IMR-90 (cell line): ENCODE measurements at regions not wholly inside any gene's neighbourhood (a gene's known extent, or its start where the extent isn't known, plus 50 kb on each side); places are given as distances from the start of the nearest gene placed in this dataset.

ENCODE experiments used
- ATAC-seq: fragments of 200-7000 bp; cut with Tn5 transposase; 2 replicates; pipeline ENCODE4 v1.9.1; 2020; ENCODE audit warnings: low read depth, mild to moderate bottlenecking, moderate library complexity
- BruUV-seq: library from RNA; stranded (reverse); fragments of 400-500 nt; replicated peaks from 2 replicates; lab custom pipeline; 2021; lab: Mats Ljungman, UMichigan
- CTCF ChIA-PET: fragments of 300-600 bp; formaldehyde crosslinking; extraction: SDS; loops from one replicate; lab custom pipeline; 2021; ENCODE audit warnings: antibody characterized with exemption; lab: Yijun Ruan, JAX
- POLR2A ChIA-PET: fragments of 300-600 bp; sonication (Branson Sonifier 250); formaldehyde crosslinking; loops from one replicate; lab custom pipeline; 2022; ENCODE audit warnings: antibody characterized with exemption; ENCODE audit not compliant: unreplicated experiment; lab: Charles Lee
- DNase-seq: peaks from one replicate; pipeline ENCODE4 v3.0.0; 2013
- H2AFZ ChIP-seq: replicated peaks from 2 replicates; pipeline ENCODE3; 2013; ENCODE audit warnings: low read length, mild to moderate bottlenecking; ENCODE audit not compliant: poor library complexity
- H2AK5ac ChIP-seq: 2 replicates; pipeline ENCODE4 v1.6.1; 2013; ENCODE audit warnings: low read depth, low read length, inconsistent platforms
- H2AK9ac ChIP-seq: replicated peaks from 2 replicates; pipeline ENCODE3; 2013; ENCODE audit warnings: mild to moderate bottlenecking, low read depth, low read length, moderate library complexity; ENCODE audit not compliant: poor library complexity
- H2BK120ac ChIP-seq: 2 replicates; pipeline ENCODE4 v1.6.1; 2013; ENCODE audit warnings: low read depth, low read length, inconsistent platforms
- H2BK15ac ChIP-seq: 3 replicates; pipeline ENCODE4 v1.6.1; 2013; ENCODE audit warnings: low read depth, low read length, inconsistent platforms
- H2BK20ac ChIP-seq: 2 replicates; pipeline ENCODE4 v1.6.1; 2013; ENCODE audit warnings: low read depth, mild to moderate bottlenecking, inconsistent platforms, low read length, moderate library complexity
- H2BK5ac ChIP-seq: 2 replicates; pipeline ENCODE4 v1.6.1; 2013; ENCODE audit warnings: mild to moderate bottlenecking, low read depth, low read length, inconsistent platforms; ENCODE audit not compliant: poor library complexity, severe bottlenecking
- H3K14ac ChIP-seq: replicated peaks from 2 replicates; pipeline ENCODE4 v1.6.1; 2013; ENCODE audit warnings: low read depth, low read length, inconsistent platforms
- H3K18ac ChIP-seq: 2 replicates; pipeline ENCODE4 v1.6.1; 2013; ENCODE audit warnings: low read depth, low read length, control low read depth
- H3K23ac ChIP-seq: 2 replicates; pipeline ENCODE4 v1.6.1; 2013; ENCODE audit warnings: low read depth, low read length, inconsistent platforms
- H3K27ac ChIP-seq: 2 replicates; pipeline ENCODE4 v1.5.1; 2013; ENCODE audit warnings: mild to moderate bottlenecking, control low read depth, low read length; ENCODE audit not compliant: insufficient read depth
- H3K27me3 ChIP-seq: 2 replicates; pipeline ENCODE4 v1.6.1; 2013; ENCODE audit warnings: low read length; ENCODE audit not compliant: control insufficient read depth, insufficient read depth
- H3K36me3 ChIP-seq: 2 replicates; pipeline ENCODE4 v1.6.1; 2013; ENCODE audit warnings: low read length, mixed read lengths; ENCODE audit not compliant: control insufficient read depth, insufficient read depth
- H3K4ac ChIP-seq: 2 replicates; pipeline ENCODE4 v1.6.1; 2013; ENCODE audit warnings: low read depth, low read length, inconsistent platforms
- H3K4me1 ChIP-seq: 2 replicates; pipeline ENCODE4 v1.6.1; 2013; ENCODE audit warnings: low read length, mixed read lengths; ENCODE audit not compliant: control insufficient read depth, insufficient read depth
- H3K4me2 ChIP-seq: 2 replicates; pipeline ENCODE4 v1.6.1; 2013; ENCODE audit warnings: low read depth, mild to moderate bottlenecking, control low read depth, low read length, moderate library complexity
- H3K4me3 ChIP-seq: 2 replicates; pipeline ENCODE4 v1.5.1; 2013; ENCODE audit warnings: low read depth, mild to moderate bottlenecking, control low read depth, low read length, moderate library complexity; ENCODE audit not compliant: insufficient read depth
- H3K56ac ChIP-seq: 2 replicates; pipeline ENCODE4 v1.6.1; 2013; ENCODE audit warnings: low read length, inconsistent platforms; ENCODE audit not compliant: insufficient read depth; ENCODE audit errors: extremely low read depth
- H3K79me1 ChIP-seq, 2 experiments: 2 replicates each; pipeline ENCODE4 v1.6.1; 2013; ENCODE audit warnings: low read length in 2 of 2, inconsistent platforms in 1 of 2, low read depth in 1 of 2
- H3K9ac ChIP-seq: 2 replicates; pipeline ENCODE4 v1.6.1; 2013; ENCODE audit warnings: low read depth, low read length, control low read depth
- H3K9me1 ChIP-seq: 2 replicates; pipeline ENCODE4 v1.6.1; 2013; ENCODE audit warnings: low read length, inconsistent platforms; ENCODE audit not compliant: insufficient read depth
- H3K9me3 ChIP-seq: 2 replicates; pipeline ENCODE4 v1.6.1; 2013; ENCODE audit warnings: low read length; ENCODE audit not compliant: control insufficient read depth, insufficient read depth
- H4K20me1 ChIP-seq: 2 replicates; pipeline ENCODE4 v1.6.1; 2013; ENCODE audit warnings: low read length, inconsistent platforms; ENCODE audit not compliant: insufficient read depth
- H4K5ac ChIP-seq: 2 replicates; pipeline ENCODE4 v1.6.1; 2013; ENCODE audit warnings: mild to moderate bottlenecking, low read depth, low read length, control low read depth
- H4K8ac ChIP-seq, 2 experiments: 2 replicates each; pipeline ENCODE4 v1.6.1; 2013; ENCODE audit warnings: low read depth in 2 of 2, low read length in 2 of 2, control low read depth in 1 of 2, inconsistent platforms in 1 of 2
- H4K91ac ChIP-seq: 2 replicates; pipeline ENCODE4 v1.6.1; 2013; ENCODE audit warnings: low read depth, low read length, inconsistent platforms; ENCODE audit not compliant: insufficient read depth
- CEBPB ChIP-seq: IDR thresholded peaks from 2 replicates; pipeline ENCODE4 v1.6.1; 2012; ENCODE audit warnings: low read depth, low read length, improper control_type of control experiment
- MXI1 ChIP-seq: IDR thresholded peaks from 2 replicates; pipeline ENCODE4 v1.6.1; 2012; ENCODE audit warnings: low read depth, mild to moderate bottlenecking, low read length, moderate library complexity, borderline replicate concordance
- POLR2A ChIP-seq: IDR thresholded peaks from 2 replicates; pipeline ENCODE4 v1.6.1; 2012; ENCODE audit warnings: mild to moderate bottlenecking, low read depth, low read length
- WGBS, 2 experiments: methylation state at CpG; one replicate each; pipeline versions ENCODE4 v1.1.5 to v1.1.7; 2013; ENCODE audit warnings: missing lambda C conversion rate in 2 of 2; ENCODE audit not compliant: insufficient read length in 1 of 2; ENCODE audit errors: extremely low coverage in 2 of 2; 5-methylcytosine and 5-hydroxymethylcytosine counted together
- dilution Hi-C: fragments of 300-500 bp; cut with HindIII; formaldehyde crosslinking; loops from one replicate; pipeline ENCODE4 v1.14.3; 2018; ENCODE audit warnings: low sequenced_read_pairs; ENCODE audit not compliant: unreplicated experiment
- in situ Hi-C: fragments of 300-500 bp; cut with MboI; formaldehyde crosslinking; loops from 3 replicates; pipeline ENCODE4 v1.14.3; 2019; ENCODE audit warnings: low sequenced_read_pairs, inconsistent platforms, mixed read lengths
- intact Hi-C: fragments of 100-400 bp; cut with micrococcal nuclease; formaldehyde crosslinking; loops from 2 replicates; pipeline ENCODE4 v1.10.0; 2022

DNA sequence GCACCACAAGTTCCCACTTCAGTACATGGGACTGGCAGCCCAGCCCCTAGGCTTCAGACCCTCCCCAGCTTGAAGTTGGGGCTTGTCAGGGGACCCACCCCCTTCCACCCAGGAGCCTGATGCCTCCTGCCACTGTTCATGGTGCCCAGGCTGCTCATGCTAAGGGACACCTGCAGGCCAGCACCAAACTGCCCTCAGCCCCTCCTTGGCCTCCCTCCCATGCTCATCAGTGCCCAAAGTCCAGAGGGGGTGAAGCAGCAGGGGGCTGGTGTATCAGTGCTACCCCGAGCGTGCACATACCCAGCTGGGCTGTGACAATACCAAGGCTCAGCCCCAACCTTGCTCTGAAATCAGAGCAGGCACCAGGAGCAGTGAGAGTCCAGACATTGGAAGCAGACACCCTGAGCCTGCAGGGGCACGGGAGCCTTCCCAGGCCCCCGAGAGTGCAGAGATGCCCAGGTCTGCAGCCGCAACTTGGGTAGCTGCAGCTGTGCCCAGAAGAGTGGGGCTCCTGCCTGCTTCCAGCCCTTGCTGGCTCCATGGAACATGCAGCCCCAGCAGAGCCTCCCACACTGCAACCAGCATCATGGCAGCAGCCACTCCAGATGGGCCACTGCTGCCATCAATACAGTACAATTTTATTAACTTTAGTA is 79.0 kb downstream of the MTERF1 start:
- Histone ChIP-seq H2BK5ac (no peak overlapping the region), H3K4me1 (no peaks in the 10 kb centered on the region), H3K9me3 (no peaks in the 10 kb centered on the region), H3K23ac (no peak overlapping the region), H3K9ac (no peak overlapping the region), H3K4me3 (no peak overlapping the region), H4K20me1 (no peaks in the 10 kb centered on the region), H3K14ac (no peak overlapping the region), H3K4ac (no peak overlapping the region), H2AFZ (no peak overlapping the region), H3K27ac (no peak overlapping the region), H3K4me2 (no peak overlapping the region), H2BK20ac (no peak overlapping the region), H3K9me1 (no peaks in the 10 kb centered on the region), H4K8ac (no peak overlapping the region), H4K91ac (no peak overlapping the region), H3K18ac (no peak overlapping the region), H3K36me3 (no peaks in the 10 kb centered on the region), H3K79me1 (no peaks in the 10 kb centered on the region), H2BK15ac (no peak overlapping the region), H3K27me3 (no peaks in the 10 kb centered on the region), H3K56ac (no peak overlapping the region), H2AK5ac (no peak overlapping the region), H4K5ac (no peak overlapping the region), H2BK120ac (no peak overlapping the region), H2AK9ac (no peak overlapping the region)
- intact Hi-C loops, result no loop called here
- WGBS, 2 experiments, result 83% methylated on average over 2 of the region's 5 CpGs; no CpG with 5 or more reads in 1 of the 2 experiments
- ATAC-seq (no peak), DNase-seq (no peak)
- in situ Hi-C loops, result no loop called here
- no peak for TF ChIP-seq POLR2A
- no peak for TF ChIP-seq MXI1
- no peak for TF ChIP-seq CEBPB
- ChIA-PET CTCF (no interaction called here), POLR2A (no interaction called here)
- dilution Hi-C loops, result no loop called here
- BruUV-seq, result no TSS peak
